Activated CD4-positive, alpha-beta T cell treated with anti-CD3 and anti-CD28 coated beads, Interleukin-10, Interleukin-2, amounts not matched to agents 100 ng/mL and 50 ng/mL, durations not matched to agents 16 hours and 8 hours (primary cell): ENCODE measurements at regions not wholly inside any gene's neighbourhood (a gene's known extent, or its start where the extent isn't known, plus 50 kb on each side); places are given as distances from the start of the nearest gene placed in this dataset.

Experiments
- DNase-seq: peaks from one replicate; pipeline ENCODE4 v3.0.0-alpha.2; 2020

GRCh38 chr5:173720953-173721600 is 104.6 kb upstream of the BOD1 start:
- no peak for DNase-seq

GRCh38 chr5:173721601-173722232 is 105.3 kb upstream of the BOD1 start:
- no peak for DNase-seq

GRCh38 chr5:173726846-173727557 is 110.6 kb upstream of the BOD1 start:
- DNase-seq: no peak

GRCh38 chr5:173727839-173728778 is 111.7 kb upstream of the BOD1 start:
- DNase-seq: no peak

GRCh38 chr5:173729079-173729765 is 112.8 kb upstream of the BOD1 start:
- no peak for DNase-seq

GRCh38 chr5:173730632-173731298 is 114.3 kb upstream of the BOD1 start:
- no peak for DNase-seq

GRCh38 chr5:173733021-173733420 is 116.6 kb upstream of the BOD1 start:
- DNase-seq: no peak

GRCh38 chr5:173733425-173733824 is 117.0 kb upstream of the BOD1 start:
- no peak for DNase-seq

GRCh38 chr5:173733831-173734501 is 117.5 kb upstream of the BOD1 start:
- DNase-seq: no peak

- DNase-seq: no peak
Measured at GRCh38 chr5:173734716-173735115, 118.3 kb upstream of the BOD1 start.

- DNase-seq: no peak
Measured at GRCh38 chr5:173735184-173735583, 118.7 kb upstream of the BOD1 start.

- no peak for DNase-seq
Measured at GRCh38 chr5:173735691-173736090, 119.2 kb upstream of the BOD1 start.

GRCh38 chr5:173736374-173736773 is 119.9 kb upstream of the BOD1 start:
- no peak for DNase-seq

GRCh38 chr5:173736923-173737412 is 120.5 kb upstream of the BOD1 start:
- no peak for DNase-seq

GRCh38 chr5:173739741-173740140 is 123.3 kb upstream of the BOD1 start:
- DNase-seq: no peak

GRCh38 chr5:173740400-173740799 is 124.0 kb upstream of the BOD1 start:
- DNase-seq: no peak

- no peak for DNase-seq
Measured at GRCh38 chr5:173741087-173741486, 124.6 kb upstream of the BOD1 start.

GRCh38 chr5:173741729-173742431 is 125.4 kb upstream of the BOD1 start:
- no peak for DNase-seq

- DNase-seq: peak; percentile 15
Measured at GRCh38 chr5:173742432-173742816, 126.0 kb upstream of the BOD1 start.

GRCh38 chr5:173743641-173744343 is 127.3 kb upstream of the BOD1 start:
- no peak for DNase-seq
